HK-2 (cell line): ENCODE measurements at regions not wholly inside any gene's neighbourhood (a gene's known extent, or its start where the extent isn't known, plus 50 kb on each side); places are given as distances from the start of the nearest gene placed in this dataset.

Experiments
- DNase-seq: peaks from one replicate; pipeline ENCODE4 v3.0.0-alpha.2; 2018; ENCODE audit not compliant: unreplicated experiment

DNA sequence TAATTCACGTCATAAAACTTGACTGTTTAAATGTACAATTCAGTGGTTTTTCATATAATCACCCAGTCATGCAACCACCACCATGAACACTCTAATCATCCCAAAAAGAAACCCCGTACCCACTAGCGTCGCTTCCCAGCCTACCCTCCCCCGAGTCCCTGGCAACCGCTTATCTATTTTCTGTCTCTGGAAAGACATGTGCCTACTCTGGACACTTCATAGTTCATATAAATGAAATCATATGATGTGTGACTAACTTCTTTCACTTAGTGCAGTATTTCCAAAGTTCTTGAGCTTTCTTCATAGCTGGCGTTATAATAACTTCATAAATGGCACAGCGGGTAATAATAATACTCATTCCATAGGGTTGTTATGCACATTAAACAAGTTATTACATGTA is 215.2 kb downstream of the MYLK4 start:
- no peak for DNase-seq

GRCh38 chr6:2534406-2535042 is 216.2 kb downstream of the MYLK4 start:
- DNase-seq = no peak

DNA sequence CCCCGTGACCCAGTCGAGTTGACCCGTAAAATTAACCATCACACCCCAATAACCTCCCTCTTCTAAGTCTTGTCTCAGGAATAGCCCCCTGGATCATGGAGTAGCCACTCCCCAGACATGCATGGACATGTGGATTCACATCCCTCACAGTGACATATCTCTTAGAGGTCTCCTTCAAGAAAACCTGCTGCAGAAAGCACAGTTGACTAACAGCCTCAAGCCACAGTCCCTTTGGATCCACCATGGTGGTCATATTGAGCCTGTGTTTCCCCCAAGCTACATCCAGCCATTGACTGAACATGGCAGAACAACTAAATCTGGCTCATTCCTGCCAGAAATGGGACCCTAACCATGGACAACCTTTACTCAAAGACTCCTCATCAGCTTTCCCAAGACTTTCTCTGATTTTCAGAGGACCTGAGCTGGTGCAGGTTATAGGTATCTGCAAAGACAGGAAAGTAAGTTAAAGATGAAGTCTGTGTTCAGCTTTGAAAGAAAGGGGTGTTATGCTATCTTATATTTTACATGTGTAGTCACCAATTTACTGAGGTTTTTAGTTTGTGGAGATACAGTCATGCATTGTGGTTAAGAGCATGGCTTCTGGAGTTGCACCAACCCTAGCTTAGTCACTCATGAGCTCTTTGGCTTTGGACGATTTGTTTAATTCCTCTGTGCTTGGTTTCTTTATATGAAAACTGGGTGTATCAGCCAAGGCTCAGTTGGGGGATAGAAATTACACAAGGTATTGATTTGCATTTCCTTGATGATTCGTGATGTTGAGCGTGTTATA is 219.1 kb downstream of the MYLK4 start:
- DNase-seq = no peak

GRCh38 chr6:2529211-2529719 is 221.5 kb downstream of the MYLK4 start:
- no peak for DNase-seq

DNA sequence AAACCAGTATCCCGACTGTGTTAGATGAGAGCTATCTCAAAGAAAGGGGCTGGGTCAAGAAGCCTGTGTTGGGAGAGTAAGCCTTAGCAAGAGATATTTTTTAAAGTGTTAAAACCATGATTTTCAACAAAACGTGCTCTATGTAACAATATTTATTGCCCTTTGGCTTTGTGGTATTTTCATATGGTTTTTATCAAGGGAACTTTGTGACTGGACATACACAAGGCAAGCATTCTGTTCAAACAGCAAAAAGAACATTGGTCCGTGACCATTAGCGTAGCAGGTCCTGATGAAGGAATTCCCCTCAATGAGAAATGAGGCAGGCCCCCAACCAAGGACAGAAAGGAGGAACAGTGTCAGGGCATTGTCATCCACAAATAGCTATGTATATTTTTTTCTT is 222.6 kb downstream of the MYLK4 start:
- no peak for DNase-seq

DNA sequence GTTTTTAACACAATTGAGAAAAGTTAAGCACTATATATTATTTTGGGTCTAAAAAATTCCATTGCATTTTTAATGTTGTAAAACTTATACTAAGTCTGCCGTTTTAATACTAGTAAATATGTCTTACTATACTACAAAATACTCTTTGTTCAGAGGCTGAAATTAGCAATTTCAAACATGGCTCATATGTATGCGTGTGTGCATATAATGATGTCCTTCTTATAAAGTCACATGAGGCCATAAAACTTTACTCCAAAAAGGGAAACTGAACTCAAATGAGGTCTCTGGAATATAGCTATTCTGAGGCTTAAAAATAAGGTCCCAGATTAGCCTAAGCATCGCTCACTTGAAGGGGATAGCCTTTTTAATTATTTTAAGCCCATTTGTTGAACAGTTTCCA is 224.0 kb downstream of the MYLK4 start:
- DNase-seq = no peak

DNA sequence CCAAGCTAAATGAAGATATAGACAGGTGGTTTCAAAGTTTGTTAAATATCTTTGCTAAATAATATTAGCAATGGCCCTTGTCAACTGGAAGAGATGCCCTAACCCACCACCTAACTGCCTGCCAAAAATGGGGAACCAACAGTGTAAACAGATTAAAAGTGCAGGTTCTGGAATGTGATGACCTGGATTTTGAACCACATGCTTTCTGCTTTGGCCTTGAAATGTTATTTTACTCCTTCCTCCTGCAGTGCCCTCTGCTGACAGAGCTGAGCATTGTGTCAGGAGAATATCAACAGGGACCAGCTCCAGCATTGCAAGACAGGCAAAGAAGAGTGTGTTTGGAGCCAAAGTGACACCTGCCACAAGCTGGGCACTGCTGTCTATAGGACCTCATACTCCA is 226.6 kb downstream of the MYLK4 start:
- DNase-seq = no peak

DNA sequence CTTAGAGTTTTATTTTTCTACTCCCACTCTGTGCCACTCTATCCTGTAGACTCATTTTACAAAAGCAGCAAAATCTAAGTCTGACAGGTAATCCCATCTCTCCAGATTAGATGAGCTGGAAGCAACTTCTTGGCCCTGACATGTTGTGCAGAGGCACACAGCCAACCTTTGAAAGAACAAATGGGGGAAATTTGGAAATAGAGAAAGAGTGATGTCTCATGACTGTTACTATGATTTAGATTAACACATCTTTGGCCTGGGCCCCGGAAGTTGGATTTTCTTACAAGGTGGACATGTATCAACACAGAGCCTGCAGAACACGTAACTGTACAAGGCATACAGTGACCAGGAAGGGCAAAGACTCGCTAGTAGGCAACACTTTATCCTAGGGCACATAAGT is 227.7 kb downstream of the MYLK4 start:
- no peak for DNase-seq

DNA sequence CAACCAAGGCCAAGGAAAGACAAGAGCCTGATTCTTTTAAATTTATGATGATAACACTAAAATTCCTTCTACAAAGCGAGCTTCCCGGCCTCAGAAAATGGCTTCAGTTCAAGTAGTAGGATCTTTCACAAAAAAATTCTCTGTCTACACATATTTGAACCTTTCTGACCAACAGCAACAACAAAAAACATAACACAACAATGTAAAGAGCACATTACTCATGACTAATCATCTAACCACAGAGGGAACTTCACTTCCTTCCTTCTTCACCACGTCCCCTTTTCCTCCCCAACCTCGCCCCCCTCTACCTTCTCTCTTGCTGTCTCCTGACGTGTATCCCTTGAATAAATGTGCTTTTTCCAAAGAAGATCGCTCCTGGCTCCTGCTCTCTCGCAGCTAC is 228.2 kb downstream of the MYLK4 start:
- DNase-seq = no peak

DNA sequence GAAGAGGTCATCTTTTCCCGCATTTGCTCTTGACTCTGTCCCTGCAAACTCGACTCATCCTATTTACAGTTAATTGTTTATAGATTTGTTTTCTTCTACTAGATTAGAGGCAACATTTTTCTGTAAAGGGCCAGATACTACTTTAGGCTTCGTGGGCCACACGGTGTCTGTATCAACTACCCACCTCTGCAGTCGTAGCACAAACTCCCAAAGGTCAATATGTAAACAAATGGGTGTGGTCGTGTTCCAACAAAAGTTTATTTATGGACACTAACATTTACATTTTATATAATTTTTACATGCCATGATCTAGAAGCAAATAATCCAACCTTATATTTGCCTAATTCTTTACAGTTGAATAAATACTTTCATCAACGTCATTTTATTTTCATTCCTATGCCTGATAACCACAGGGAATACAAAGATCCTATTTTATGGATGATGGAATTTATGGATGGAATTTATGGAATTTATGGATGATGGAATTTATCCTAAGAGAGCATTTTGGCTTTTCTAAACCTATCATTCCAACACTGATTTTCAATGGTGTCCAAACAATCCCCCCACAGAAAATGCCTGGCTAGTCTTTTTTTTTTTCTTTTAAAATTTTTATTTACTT is 232.8 kb downstream of the MYLK4 start:
- no peak for DNase-seq

- DNase-seq = no peak
Observed at GRCh38 chr6:2517401-2517800, 233.3 kb downstream of the MYLK4 start.

- no peak for DNase-seq
Observed at GRCh38 chr6:2516059-2516458, 234.7 kb downstream of the MYLK4 start.

- DNase-seq = no peak
Observed at GRCh38 chr6:2514965-2515543, 235.7 kb downstream of the MYLK4 start.

- no peak for DNase-seq
Observed at GRCh38 chr6:2512802-2513201, 237.9 kb downstream of the MYLK4 start.

GRCh38 chr6:2510316-2510715 is 240.4 kb downstream of the MYLK4 start:
- DNase-seq = no peak

DNA sequence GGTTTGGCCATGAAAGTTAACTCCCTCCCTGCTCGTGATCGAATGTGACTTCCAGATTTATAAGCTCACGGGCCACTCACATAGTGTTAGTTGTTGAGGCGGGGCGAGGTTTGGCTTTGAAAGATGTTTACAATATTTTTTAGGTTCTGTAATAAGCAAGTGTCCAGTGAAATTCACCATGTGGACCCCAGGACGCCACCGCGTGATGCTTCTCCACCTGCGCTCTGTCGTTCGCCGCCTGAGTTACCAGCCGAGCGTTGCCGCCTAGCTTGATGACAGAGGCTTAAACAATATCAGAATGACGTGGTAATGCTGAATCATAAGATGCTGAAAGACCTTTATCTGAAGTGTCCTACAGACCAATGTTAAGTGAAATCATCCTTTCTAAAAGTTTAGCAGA is 241.0 kb downstream of the MYLK4 start:
- DNase-seq = no peak

DNA sequence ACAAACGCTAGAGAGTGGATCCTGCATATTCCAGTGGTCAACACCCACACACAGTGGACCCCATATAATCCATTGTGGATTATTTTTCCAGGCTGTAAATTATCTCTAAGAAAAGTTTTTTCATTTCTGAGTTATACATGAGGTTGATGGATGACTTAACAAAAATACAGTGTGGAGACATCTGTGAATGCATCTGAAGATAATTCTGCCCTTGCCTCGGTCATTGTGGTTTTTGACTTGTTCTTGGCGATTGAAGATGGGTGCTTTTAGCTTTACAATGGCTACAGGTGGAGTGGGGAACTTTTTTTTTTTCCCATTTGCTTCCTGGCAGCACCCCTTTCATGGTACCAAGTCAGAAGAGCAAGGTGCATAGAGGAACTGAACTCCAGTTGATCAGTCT is 242.7 kb downstream of the MYLK4 start:
- DNase-seq = no peak

- no peak for DNase-seq
Observed at GRCh38 chr6:2507521-2508037, 243.1 kb downstream of the MYLK4 start.

DNA sequence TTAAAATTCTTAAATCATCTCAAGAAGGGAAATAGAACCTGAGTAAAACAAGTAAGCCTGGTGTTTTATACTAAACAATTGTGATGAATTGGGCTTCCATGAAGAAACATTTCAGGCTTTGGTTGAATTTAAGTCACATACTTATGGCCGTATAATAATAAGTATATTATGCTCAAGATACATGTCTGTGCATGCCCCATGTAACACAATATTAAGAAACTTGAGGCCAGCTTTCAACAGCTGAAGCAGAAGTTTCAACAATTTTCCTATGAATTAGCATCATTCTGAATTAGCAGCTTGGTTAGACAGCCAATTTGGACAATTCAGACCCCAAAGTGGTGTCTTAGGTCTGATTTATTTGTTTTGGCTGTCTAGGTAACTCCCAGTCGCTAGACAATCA is 243.7 kb downstream of the MYLK4 start:
- no peak for DNase-seq

DNA sequence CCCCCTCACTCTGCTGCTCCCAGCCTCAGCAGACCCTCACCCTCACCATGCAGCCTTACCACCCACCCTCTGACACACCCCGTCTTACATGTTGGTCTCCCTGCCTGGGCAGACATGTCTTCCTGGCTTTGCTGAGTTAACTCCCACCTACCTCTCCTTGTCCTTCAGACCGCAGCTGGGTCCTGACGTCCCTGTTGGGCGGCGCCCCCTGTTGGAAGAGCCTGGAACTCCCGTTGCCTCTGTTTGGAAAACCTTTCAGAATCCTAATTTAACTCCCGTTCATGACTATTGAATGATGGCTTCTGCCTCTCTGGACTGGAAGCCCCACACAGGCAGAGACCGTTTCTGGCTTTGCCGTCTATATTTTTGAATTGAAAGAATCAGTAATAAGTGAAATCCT is 245.1 kb downstream of the MYLK4 start:
- DNase-seq = no peak

GRCh38 chr6:2504495-2505064 is 246.1 kb downstream of the MYLK4 start:
- no peak for DNase-seq
